ENCODE measurements at regions not wholly inside any gene's neighbourhood (a gene's known extent, or its start where the extent isn't known, plus 50 kb on each side); places are given as distances from the start of the nearest gene placed in this dataset.

- H4K20me1 ChIP-seq (replicated peaks; ENCODE audit: control insufficient read depth, extremely low read depth, insufficient read depth, low read length): no peaks in the 10 kb centered on the region
- H3K27ac ChIP-seq (ENCODE audit: insufficient read depth, low read depth, low read length): no peak overlapping the region
- TF ChIP-seq FOS (IDR thresholded peaks at IDR 0.05; ENCODE audit: borderline replicate concordance, insufficient read depth, low read length) (no peak), EZH2 (IDR thresholded peaks at IDR 0.05; ENCODE audit: borderline replicate concordance, low read depth, low read length, severe bottlenecking) (no peak), POLR2AphosphoS5 (IDR thresholded peaks at IDR 0.05; ENCODE audit: insufficient read depth, low read depth, low read length) (no peak), JUN (IDR thresholded peaks at IDR 0.05; ENCODE audit: borderline replicate concordance, insufficient read depth, insufficient read length, low read depth) (no peak), MYC (IDR thresholded peaks at IDR 0.05; ENCODE audit: low read depth, low read length) (no peak), GATA2 (IDR thresholded peaks at IDR 0.05; ENCODE audit: insufficient read depth, insufficient read length, low read depth, low read length) (no peak), MAX (IDR thresholded peaks at IDR 0.05; ENCODE audit: insufficient read depth, insufficient read length) (no peak), CTCF (IDR thresholded peaks at IDR 0.05; ENCODE audit: extremely low read depth in 1 of 2, insufficient read depth in 1 of 2, low read depth in 1 of 2, low read length in 2 of 2) (no peak), POLR2A (IDR thresholded peaks at IDR 0.05; ENCODE audit: low read depth, low read length) (no peak)
- H3K79me2 ChIP-seq (ENCODE audit: control insufficient read depth, insufficient read depth, low read length): no peaks in the 10 kb centered on the region
- no peaks in the 10 kb centered on the region for H3K9me3 ChIP-seq (replicated peaks; ENCODE audit: control insufficient read depth, insufficient read depth, low read length)
- peaks cover 19% of the 10 kb centered on the region for H3K4me1 ChIP-seq (ENCODE audit: control insufficient read depth, extremely low read depth, insufficient read depth, low read length)
- no TSS peak for BruUV-seq (replicated peaks)
- H3K4me2 ChIP-seq (ENCODE audit: insufficient read depth, low read length): no peak overlapping the region
- FAIRE-seq: no peak
- intact Hi-C loops (cut with micrococcal nuclease) (no loop called here), dilution Hi-C loops (cut with MboI; ENCODE audit: extremely low pct_ligation_motif_present, low sequenced_read_pairs) (no loop called here)
- H3K9ac ChIP-seq (replicated peaks; ENCODE audit: extremely low read depth, insufficient read depth, low read length): no peak overlapping the region
- ChIA-PET POLR2A (no interaction called here), CTCF (no interaction called here)
- no peak overlapping the region for H2AFZ ChIP-seq (ENCODE audit: low read depth, low read length)
- H3K36me3 ChIP-seq (ENCODE audit: control insufficient read depth in 2 of 2, extremely low read depth in 1 of 2, insufficient read depth in 2 of 2, low read length in 2 of 2): no peaks in the 10 kb centered on the region
- H3K27me3 ChIP-seq (ENCODE audit: control insufficient read depth in 2 of 2, insufficient read depth in 2 of 2, low read length in 2 of 2): no peaks in the 10 kb centered on the region
- no peak for DNase-seq (ENCODE audit: low read depth, low spot score)
- H3K9me1 ChIP-seq (replicated peaks; ENCODE audit: control insufficient read depth, extremely low read depth, insufficient read depth, low read length): no peaks in the 10 kb centered on the region
- H3K4me3 ChIP-seq (replicated peaks in 1 of 3; ENCODE audit: insufficient read depth in 1 of 3, low read depth in 1 of 3, low read length in 3 of 3): no peak overlapping the region
Measured at GRCh38 chr3:31106912-31107311, 212.5 kb upstream of the GADL1 start.

Measured in endothelial cell of umbilical vein (primary cell).